ENCODE measurements at regions not wholly inside any gene's neighbourhood (a gene's known extent, or its start where the extent isn't known, plus 50 kb on each side); places are given as distances from the start of the nearest gene placed in this dataset.

DNA sequence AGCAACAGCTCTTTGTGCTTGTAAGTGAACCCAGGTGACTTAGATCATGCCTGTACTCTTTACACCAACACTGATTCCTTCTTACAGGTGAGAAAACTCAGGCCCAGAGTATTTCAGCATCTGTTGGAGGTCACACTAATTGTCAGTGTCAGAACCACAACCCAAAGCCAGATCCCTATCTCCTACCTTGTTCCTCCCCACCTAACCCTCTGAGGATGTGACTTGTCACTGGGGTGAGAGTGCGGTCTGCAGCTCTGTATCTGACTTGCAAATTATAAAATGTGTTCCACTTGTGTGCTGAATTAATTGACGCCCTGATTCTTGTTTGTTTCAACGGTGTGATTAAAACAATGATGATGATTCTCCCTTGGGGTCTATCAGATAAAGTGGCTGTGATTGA is 232.5 kb upstream of the KCNG1 start:
- Histone ChIP-seq H3K27ac (ENCODE audit: insufficient read depth, low read length) (no peak overlapping the region), H2BK120ac (ENCODE audit: low read depth, low read length) (no peak overlapping the region), H3K18ac (ENCODE audit: low read depth, low read length) (no peak overlapping the region), H3K9me1 (ENCODE audit: insufficient read depth, low read length) (no peaks in the 10 kb centered on the region), H3K9me3 (ENCODE audit: control insufficient read depth, insufficient read depth, low read length) (peaks cover 7% of the 10 kb centered on the region), H2BK20ac (ENCODE audit: low read depth, low read length) (no peak overlapping the region), H4K20me1 (ENCODE audit: insufficient read depth, low read length) (no peaks in the 10 kb centered on the region), H3K4me1 (ENCODE audit: control insufficient read depth, insufficient read depth, low read length) (no peaks in the 10 kb centered on the region; the same call in 1 of the 2 replicates), H3K23ac (ENCODE audit: low read depth, low read length) (no peak overlapping the region), H4K91ac (ENCODE audit: insufficient read depth, low read depth, low read length) (no peak overlapping the region), H2BK15ac (ENCODE audit: low read depth, low read length) (no peak overlapping the region), H2AK5ac (ENCODE audit: low read depth, low read length) (no peak overlapping the region), H2BK5ac (ENCODE audit: low read depth, low read length, poor library complexity, severe bottlenecking) (no peak overlapping the region), H3K56ac (ENCODE audit: extremely low read depth, insufficient read depth, low read length) (no peak overlapping the region), H3K4me3 (ENCODE audit: insufficient read depth, low read depth, low read length) (no peak overlapping the region), H3K4me2 (ENCODE audit: low read depth, low read length) (no peak overlapping the region), H4K5ac (ENCODE audit: low read depth, low read length) (no peak overlapping the region), H4K8ac (ENCODE audit: low read depth in 2 of 2, low read length in 2 of 2) (no peak overlapping the region), H3K79me1 (ENCODE audit: low read depth in 1 of 2, low read length in 2 of 2) (no peaks in the 10 kb centered on the region), H3K9ac (ENCODE audit: low read depth, low read length) (no peak overlapping the region), H2AK9ac (replicated peaks; ENCODE audit: low read depth, low read length, poor library complexity) (no peak overlapping the region), H2AFZ (replicated peaks; ENCODE audit: low read length, poor library complexity) (no peak overlapping the region), H3K36me3 (ENCODE audit: control insufficient read depth, insufficient read depth, low read length) (no peaks in the 10 kb centered on the region), H3K27me3 (ENCODE audit: control insufficient read depth, insufficient read depth, low read length) (peaks cover 59% of the 10 kb centered on the region), H3K4ac (ENCODE audit: low read depth, low read length) (no peak overlapping the region), H3K14ac (replicated peaks; ENCODE audit: low read depth, low read length) (no peak overlapping the region)
- ChIA-PET POLR2A (ENCODE audit: unreplicated experiment) (no interaction called here), CTCF (no interaction called here)
- WGBS, 2 experiments (ENCODE audit: extremely low coverage in 2 of 2, insufficient read length in 1 of 2): 40% methylated on average over 1 of the region's 3 CpGs; no CpG with 5 or more reads in 1 of the 2 experiments
- intact Hi-C loops (cut with micrococcal nuclease): no loop called here
- dilution Hi-C loops (cut with HindIII; ENCODE audit: low sequenced_read_pairs, unreplicated experiment): no loop called here
- TF ChIP-seq, protein P1, sequence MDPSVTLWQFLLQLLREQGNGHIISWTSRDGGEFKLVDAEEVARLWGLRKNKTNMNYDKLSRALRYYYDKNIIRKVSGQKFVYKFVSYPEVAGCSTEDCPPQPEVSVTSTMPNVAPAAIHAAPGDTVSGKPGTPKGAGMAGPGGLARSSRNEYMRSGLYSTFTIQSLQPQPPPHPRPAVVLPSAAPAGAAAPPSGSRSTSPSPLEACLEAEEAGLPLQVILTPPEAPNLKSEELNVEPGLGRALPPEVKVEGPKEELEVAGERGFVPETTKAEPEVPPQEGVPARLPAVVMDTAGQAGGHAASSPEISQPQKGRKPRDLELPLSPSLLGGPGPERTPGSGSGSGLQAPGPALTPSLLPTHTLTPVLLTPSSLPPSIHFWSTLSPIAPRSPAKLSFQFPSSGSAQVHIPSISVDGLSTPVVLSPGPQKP (IDR thresholded peaks at IDR 0.05; ENCODE audit: borderline replicate concordance, low read depth, low read length): no peak
- TF ChIP-seq MXI1 (IDR thresholded peaks at IDR 0.05; ENCODE audit: borderline replicate concordance, low read depth, low read length) (no peak), FOS (IDR thresholded peaks at IDR 0.05; ENCODE audit: low read depth, low read length) (no peak), RCOR1 (IDR thresholded peaks at IDR 0.05; ENCODE audit: insufficient replicate concordance, low read length) (no peak), NFE2L2 (IDR thresholded peaks at IDR 0.05; ENCODE audit: low read depth, low read length) (no peak), MAZ (IDR thresholded peaks at IDR 0.05; ENCODE audit: borderline replicate concordance, low read depth, low read length) (no peak), CEBPB (IDR thresholded peaks at IDR 0.05; ENCODE audit: low read depth, low read length) (no peak), MAFK (IDR thresholded peaks at IDR 0.05; ENCODE audit: low read depth, low read length) (no peak), RFX5 (IDR thresholded peaks at IDR 0.05; ENCODE audit: low read depth, low read length) (no peak), POLR2A (IDR thresholded peaks at IDR 0.05; ENCODE audit: low read depth, low read length) (no peak), USF2 (IDR thresholded peaks at IDR 0.05; ENCODE audit: low read depth, low read length) (no peak), BHLHE40 (IDR thresholded peaks at IDR 0.05; ENCODE audit: low read depth, low read length) (no peak), CHD1 (IDR thresholded peaks at IDR 0.05; ENCODE audit: low read depth, low read length) (no peak), RAD21 (IDR thresholded peaks at IDR 0.05; ENCODE audit: low read length) (no peak), SMC3 (IDR thresholded peaks at IDR 0.05; ENCODE audit: low read depth, low read length) (no peak)
- no peak for ATAC-seq (ENCODE audit: low read depth)
- no peak for DNase-seq
- no TSS peak for BruUV-seq (replicated peaks)
- in situ Hi-C loops (cut with MboI; ENCODE audit: low sequenced_read_pairs): no loop called here

Measured in IMR-90 (cell line).